ENCODE measurements at regions not wholly inside any gene's neighbourhood (a gene's known extent, or its start where the extent isn't known, plus 50 kb on each side); places are given as distances from the start of the nearest gene placed in this dataset.
"Not testable (repeated sequence)": the region's sequence is repeated elsewhere in the genome, so short reads cannot be mapped to it uniquely, and the experiment has no call there.

- no peak overlapping the region for H2AK5ac ChIP-seq (ENCODE audit: low read length)
- H4K12ac ChIP-seq (ENCODE audit: low read depth, low read length) = no peak overlapping the region
- no peak overlapping the region for H2BK120ac ChIP-seq (ENCODE audit: insufficient read depth, low read length, poor library complexity)
- H3K4me2 ChIP-seq (ENCODE audit: low read length) = no peak overlapping the region
- no peak overlapping the region for H3K9ac ChIP-seq (ENCODE audit: low read length)
- H3K27me3 ChIP-seq (ENCODE audit: insufficient read depth, low read length) = peaks cover 9% of the 10 kb centered on the region
- H3K4me1 ChIP-seq (ENCODE audit: control insufficient read depth in 1 of 2, insufficient read depth in 2 of 2, low read length in 2 of 2) = no peaks in the 10 kb centered on the region
- no peak overlapping the region for H3K18ac ChIP-seq (ENCODE audit: low read length)
- no peak overlapping the region for H2BK12ac ChIP-seq (ENCODE audit: low read length)
- H3K4me3 ChIP-seq (ENCODE audit: low read depth, low read length) = no peak overlapping the region
- no CpG with 5 or more reads among the region's 14 CpGs for WGBS (ENCODE audit: extremely low coverage, insufficient coverage, insufficient read length)
- H4K8ac ChIP-seq (ENCODE audit: low read depth, low read length) = no peak overlapping the region
- DNase-seq = no peak
- no peak overlapping the region for H2AFZ ChIP-seq (ENCODE audit: insufficient read depth, low read length, poor library complexity)
- no peak overlapping the region for H3K14ac ChIP-seq (ENCODE audit: low read length)
- no peak overlapping the region for H3K23ac ChIP-seq (ENCODE audit: low read length)
- H4K91ac ChIP-seq (ENCODE audit: low read depth, low read length) = no peak overlapping the region
- H3K79me2 ChIP-seq (ENCODE audit: control insufficient read depth, insufficient read depth, low read length, poor library complexity) = no peaks in the 10 kb centered on the region
- H3K27ac ChIP-seq (ENCODE audit: low read depth, low read length) = no peak overlapping the region
- no peaks in the 10 kb centered on the region for H3K36me3 ChIP-seq (ENCODE audit: control insufficient read depth in 1 of 2, insufficient read depth in 2 of 2, low read length in 2 of 2)
- no peaks in the 10 kb centered on the region for H3K79me1 ChIP-seq (ENCODE audit: low read length)
- H2BK5ac ChIP-seq (ENCODE audit: low read depth, low read length, poor library complexity) = no peak overlapping the region
- H3K9me3 ChIP-seq (ENCODE audit: insufficient read depth, low read depth, low read length) = peaks cover 36% of the 10 kb centered on the region
- H3K4ac ChIP-seq (ENCODE audit: low read depth, low read length) = no peak overlapping the region
Measured at GRCh38 chr19:34573226-34573864, 91.8 kb downstream of the WTIP start.

DNA sequence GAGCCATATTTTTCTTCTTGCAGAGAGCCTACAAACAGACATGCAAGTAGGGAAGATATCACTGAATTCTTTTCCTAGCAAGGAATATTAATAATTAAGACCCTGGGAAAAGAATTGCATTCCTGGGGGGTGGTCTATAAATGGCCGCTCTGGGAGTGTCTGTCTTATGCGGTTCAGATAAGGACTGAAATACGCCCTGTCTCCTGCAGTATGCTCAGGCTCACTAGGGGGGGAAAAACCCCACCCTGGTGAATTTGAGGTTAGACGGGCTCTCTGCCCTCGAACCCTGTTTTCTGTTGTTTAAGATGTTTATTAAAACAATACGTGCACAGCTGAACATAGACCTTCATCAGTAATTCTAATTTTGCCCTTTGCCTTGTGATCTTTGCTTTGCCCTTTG, 88.6 kb downstream of the WTIP start:
- H3K23ac ChIP-seq (ENCODE audit: low read length); H2BK12ac ChIP-seq (ENCODE audit: low read length); H3K4me1 ChIP-seq (ENCODE audit: control insufficient read depth in 1 of 2, insufficient read depth in 2 of 2, low read length in 2 of 2); H2AK5ac ChIP-seq (ENCODE audit: low read length); H4K8ac ChIP-seq (ENCODE audit: low read depth, low read length); H3K14ac ChIP-seq (ENCODE audit: low read length); H3K4ac ChIP-seq (ENCODE audit: low read depth, low read length); H2AFZ ChIP-seq (ENCODE audit: insufficient read depth, low read length, poor library complexity); H3K4me2 ChIP-seq (ENCODE audit: low read length); H3K18ac ChIP-seq (ENCODE audit: low read length); H3K27ac ChIP-seq (ENCODE audit: low read depth, low read length); H3K36me3 ChIP-seq (ENCODE audit: control insufficient read depth in 1 of 2, insufficient read depth in 2 of 2, low read length in 2 of 2); H3K27me3 ChIP-seq (ENCODE audit: insufficient read depth, low read length); H3K4me3 ChIP-seq (ENCODE audit: low read depth, low read length); H4K91ac ChIP-seq (ENCODE audit: low read depth, low read length); DNase-seq; H3K79me1 ChIP-seq (ENCODE audit: low read length); H3K79me2 ChIP-seq (ENCODE audit: control insufficient read depth, insufficient read depth, low read length, poor library complexity); H3K9ac ChIP-seq (ENCODE audit: low read length); H4K12ac ChIP-seq (ENCODE audit: low read depth, low read length); H2BK120ac ChIP-seq (ENCODE audit: insufficient read depth, low read length, poor library complexity); H2BK5ac ChIP-seq (ENCODE audit: low read depth, low read length, poor library complexity): not testable (repeated sequence)
- WGBS (ENCODE audit: extremely low coverage, insufficient coverage, insufficient read length) = no CpG with 5 or more reads among the region's 6 CpGs
- H3K9me3 ChIP-seq (ENCODE audit: insufficient read depth, low read depth, low read length) = peaks cover 19% of the 10 kb centered on the region

GRCh38 chr19:34562344-34562743, 80.8 kb downstream of the WTIP start:
- not testable (repeated sequence) for H4K12ac ChIP-seq (ENCODE audit: low read depth, low read length); H4K8ac ChIP-seq (ENCODE audit: low read depth, low read length)
- WGBS (ENCODE audit: extremely low coverage, insufficient coverage, insufficient read length) = no CpG with 5 or more reads among the region's 3 CpGs

More at GRCh38 chr19:34562344-34562743, 80.8 kb downstream of the WTIP start:
- not testable (repeated sequence) for H2BK5ac ChIP-seq (ENCODE audit: low read depth, low read length, poor library complexity); H3K36me3 ChIP-seq (ENCODE audit: control insufficient read depth in 1 of 2, insufficient read depth in 2 of 2, low read length in 2 of 2); H3K4me1 ChIP-seq (ENCODE audit: control insufficient read depth in 1 of 2, insufficient read depth in 2 of 2, low read length in 2 of 2); H3K14ac ChIP-seq (ENCODE audit: low read length); H2BK12ac ChIP-seq (ENCODE audit: low read length); H3K4me2 ChIP-seq (ENCODE audit: low read length); H3K9me3 ChIP-seq (ENCODE audit: insufficient read depth, low read depth, low read length); DNase-seq; H3K23ac ChIP-seq (ENCODE audit: low read length); H3K27me3 ChIP-seq (ENCODE audit: insufficient read depth, low read length); H2BK120ac ChIP-seq (ENCODE audit: insufficient read depth, low read length, poor library complexity); H3K4me3 ChIP-seq (ENCODE audit: low read depth, low read length); H2AFZ ChIP-seq (ENCODE audit: insufficient read depth, low read length, poor library complexity); H3K4ac ChIP-seq (ENCODE audit: low read depth, low read length); H3K18ac ChIP-seq (ENCODE audit: low read length); H4K91ac ChIP-seq (ENCODE audit: low read depth, low read length); H3K79me1 ChIP-seq (ENCODE audit: low read length); H3K27ac ChIP-seq (ENCODE audit: low read depth, low read length); H2AK5ac ChIP-seq (ENCODE audit: low read length); H3K79me2 ChIP-seq (ENCODE audit: control insufficient read depth, insufficient read depth, low read length, poor library complexity); H3K9ac ChIP-seq (ENCODE audit: low read length)
